ENCODE measurements at regions not wholly inside any gene's neighbourhood (a gene's known extent, or its start where the extent isn't known, plus 50 kb on each side); places are given as distances from the start of the nearest gene placed in this dataset.

GRCh38 chr16:29192329-29193247, 207.7 kb downstream of the LAT start:
- TF ChIP-seq POLR2A (IDR thresholded peaks at IDR 0.05) = no peak
- no peak for TF ChIP-seq CTCF (IDR thresholded peaks at IDR 0.05)

Measured in testis (tissue), 2 donors.